Left ventricle myocardium superior (tissue), 1 donor: ENCODE measurements at regions not wholly inside any gene's neighbourhood (a gene's known extent, or its start where the extent isn't known, plus 50 kb on each side); places are given as distances from the start of the nearest gene placed in this dataset.

Source experiments
- ATAC-seq: fragments of 200-7000 bp; cut with Tn5 transposase; one replicate; pipeline ENCODE4 v1.9.1; 2020; ENCODE audit warnings: mild to moderate bottlenecking, moderate library complexity
- DNase-seq: peaks from one replicate; pipeline ENCODE4 v3.0.0-alpha.2; 2020
- intact Hi-C: fragments of 100-400 bp; cut with micrococcal nuclease; formaldehyde crosslinking; loops from one replicate; pipeline ENCODE4 v1.11.0; 2022
- donor health status: DM: no; HTN: yes; CAD: no; lungs with severe emphysema.

- ATAC-seq (no peak), DNase-seq (no peak)
- intact Hi-C loops: no loop called here
Observed at GRCh38 chr21:38980416-38981313, 174.9 kb downstream of the ETS2 start.

- DNase-seq: no peak
- ATAC-seq: no peak
- intact Hi-C loops: no loop called here
Observed at GRCh38 chr21:38979271-38980121, 173.8 kb downstream of the ETS2 start.

DNA sequence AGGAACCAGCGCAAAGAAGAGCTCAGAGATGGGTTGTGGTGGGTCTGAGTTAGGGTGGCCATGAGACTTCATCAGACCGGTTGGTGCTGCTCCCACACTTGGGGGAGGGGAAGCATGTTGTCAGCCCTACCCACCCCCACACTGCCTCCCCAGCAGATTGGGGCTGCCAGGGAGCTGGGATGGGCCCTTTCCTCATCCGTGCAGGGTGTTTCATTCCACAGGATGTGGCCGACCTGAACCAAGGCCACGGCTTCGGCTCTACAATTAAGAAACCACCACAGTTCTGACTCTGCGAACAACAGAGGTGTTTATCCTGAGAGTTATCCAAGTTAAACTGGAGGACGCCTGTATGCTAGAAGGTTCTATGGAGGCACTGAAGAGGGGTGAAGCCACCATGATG is 171.2 kb downstream of the ETS2 start:
- intact Hi-C loops: no loop called here
- DNase-seq: no peak
- no peak for ATAC-seq

- ATAC-seq (no peak), DNase-seq (no peak)
- intact Hi-C loops: no loop called here
Observed at GRCh38 chr21:38973552-38973951, 167.8 kb downstream of the ETS2 start.

DNA sequence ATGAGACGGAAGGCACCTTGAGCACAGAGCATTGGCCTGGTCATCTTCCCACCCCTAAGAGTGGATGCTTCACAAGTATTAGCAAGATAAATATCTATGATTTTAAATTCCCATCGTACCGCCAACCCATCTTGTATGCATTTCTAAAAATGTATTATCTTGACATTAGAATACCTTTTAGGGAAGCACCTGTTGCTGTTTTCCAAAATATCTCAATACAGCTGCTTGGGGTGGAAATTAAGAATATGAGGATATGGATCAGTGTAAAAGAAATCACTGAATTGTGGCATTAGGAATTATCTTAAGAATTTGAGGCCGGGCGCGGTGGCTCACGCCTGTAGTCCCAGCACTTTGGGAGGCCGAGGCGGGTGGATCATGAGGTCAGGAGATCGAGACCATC is 166.3 kb downstream of the ETS2 start:
- intact Hi-C loops: no loop called here
- ATAC-seq (no peak), DNase-seq (no peak)

DNA sequence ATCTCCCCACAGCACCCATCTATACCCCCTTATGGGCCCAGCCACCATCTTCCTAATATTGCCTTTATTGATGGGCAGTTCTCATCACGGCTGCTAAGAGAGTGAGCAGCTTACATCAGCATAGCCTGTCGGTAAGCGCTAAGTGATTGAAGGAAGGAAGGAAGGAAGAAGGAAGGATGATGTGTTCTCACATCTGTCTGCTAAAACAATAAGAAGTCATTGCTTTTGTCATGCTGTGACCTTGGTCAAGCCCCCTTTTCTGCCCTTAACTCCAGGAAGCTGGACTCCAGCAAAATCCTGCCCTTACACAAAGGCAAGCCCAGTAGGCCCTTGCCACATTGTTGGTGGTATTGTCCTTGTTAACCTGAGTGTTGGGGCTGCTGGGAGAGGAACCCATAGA is 165.0 kb downstream of the ETS2 start:
- ATAC-seq: no peak
- DNase-seq: no peak
- intact Hi-C loops: no loop called here

DNA sequence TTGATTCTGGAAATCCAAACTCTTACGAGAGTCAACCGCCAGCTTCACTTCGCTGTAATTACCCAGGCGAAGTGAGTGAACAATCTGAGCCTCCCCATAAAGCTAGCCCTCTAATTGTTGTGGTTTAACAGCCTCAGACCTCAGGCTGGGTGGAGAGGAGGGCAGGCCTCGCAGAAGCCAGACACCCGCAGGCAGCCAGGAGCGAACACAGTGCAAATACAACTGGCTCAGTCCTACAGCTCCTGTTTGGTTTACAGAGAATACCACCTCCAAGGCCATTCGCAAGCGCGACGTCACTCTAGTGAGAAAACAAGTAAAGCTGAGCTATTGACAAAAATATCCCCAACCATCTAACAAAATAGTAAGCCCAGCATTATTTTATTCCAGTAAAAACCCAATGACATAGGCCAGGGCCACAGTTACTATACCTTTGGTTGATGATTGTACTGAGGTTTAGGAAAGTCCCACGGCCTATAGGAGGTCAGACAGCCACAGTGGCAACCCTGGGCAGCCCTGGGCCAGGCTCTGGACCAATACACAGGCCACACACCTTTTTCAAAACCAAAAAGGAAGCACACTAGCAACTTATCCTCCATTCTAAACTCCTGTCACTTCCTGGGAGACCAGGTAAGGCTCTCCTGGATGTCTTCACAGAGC is 163.3 kb downstream of the ETS2 start:
- ATAC-seq: no peak
- intact Hi-C loops: no loop called here
- no peak for DNase-seq

DNA sequence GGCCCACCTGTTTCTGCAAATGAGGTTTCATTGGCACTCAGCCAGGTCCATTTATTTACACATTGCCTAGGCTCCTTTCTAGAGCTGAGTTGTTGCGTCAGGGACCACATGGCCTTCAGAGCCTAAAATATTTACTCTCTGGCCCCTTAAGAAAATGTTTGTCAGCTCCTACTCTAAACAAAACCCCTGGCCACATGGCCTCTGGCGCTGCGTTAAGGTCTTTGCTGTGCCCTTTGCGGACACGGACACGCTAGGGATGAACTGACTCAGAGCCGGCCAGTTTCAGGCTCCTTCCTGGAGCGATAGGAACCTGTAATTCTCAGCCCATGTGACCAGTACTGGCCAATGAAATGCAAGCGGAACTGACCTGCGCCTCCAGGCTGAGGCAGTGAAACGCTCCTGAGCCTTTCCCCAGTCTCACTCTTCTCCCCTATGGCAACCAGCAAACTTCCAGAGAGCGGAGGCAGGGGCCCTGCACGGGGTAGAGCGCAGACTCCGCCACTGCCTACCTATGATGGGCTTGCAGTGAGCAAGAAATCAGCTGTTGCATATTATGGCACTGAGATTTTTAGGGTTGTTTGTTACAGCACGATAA is 160.3 kb downstream of the ETS2 start:
- peak; percentile 61 for ATAC-seq
- no peak for DNase-seq
- intact Hi-C loops: no loop called here

- ATAC-seq (no peak), DNase-seq (no peak)
Observed at GRCh38 chr21:38965241-38965640, 159.5 kb downstream of the ETS2 start.

DNA sequence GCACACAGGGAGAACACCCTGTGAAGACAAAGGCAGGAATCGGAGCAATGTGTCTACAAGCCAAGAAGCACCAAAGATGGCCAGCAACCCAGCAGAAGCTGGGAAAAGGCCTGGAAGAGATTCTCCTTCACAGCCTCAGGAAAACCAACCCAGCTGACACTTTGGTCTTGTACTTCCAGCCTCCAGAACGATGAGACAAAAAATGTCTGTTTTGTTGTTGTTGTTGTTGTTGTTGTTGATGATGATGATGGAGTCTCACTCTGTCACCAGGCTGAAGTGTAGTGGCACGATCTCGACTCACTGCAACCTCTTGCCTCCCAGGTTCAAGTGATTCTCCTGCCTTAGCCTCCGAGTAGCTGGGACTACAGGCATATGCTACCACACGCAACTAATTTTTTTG is 157.3 kb downstream of the ETS2 start:
- no peak for DNase-seq
- intact Hi-C loops: no loop called here

More at GRCh38 chr21:38965241-38965640, 159.5 kb downstream of the ETS2 start:
- intact Hi-C loops: no loop called here

GRCh38 chr21:38960251-38960650 is 154.5 kb downstream of the ETS2 start:
- intact Hi-C loops: no loop called here
- DNase-seq (no peak), ATAC-seq (no peak)

More for the DNA sequence above, 157.3 kb downstream of the ETS2 start:
- ATAC-seq: no peak

- intact Hi-C loops: no loop called here
- DNase-seq (no peak), ATAC-seq (no peak)
Observed at GRCh38 chr21:38959692-38960061, 153.9 kb downstream of the ETS2 start.

GRCh38 chr21:38958940-38959691 is 153.4 kb downstream of the ETS2 start:
- intact Hi-C loops: no loop called here
- DNase-seq: no peak
- ATAC-seq: peak; percentile 82

GRCh38 chr21:38958323-38958705 is 152.6 kb downstream of the ETS2 start:
- DNase-seq (no peak), ATAC-seq (no peak)
- intact Hi-C loops: no loop called here

- ATAC-seq (no peak), DNase-seq (no peak)
- intact Hi-C loops: no loop called here
Observed at GRCh38 chr21:38957575-38958322, 152.0 kb downstream of the ETS2 start.

DNA sequence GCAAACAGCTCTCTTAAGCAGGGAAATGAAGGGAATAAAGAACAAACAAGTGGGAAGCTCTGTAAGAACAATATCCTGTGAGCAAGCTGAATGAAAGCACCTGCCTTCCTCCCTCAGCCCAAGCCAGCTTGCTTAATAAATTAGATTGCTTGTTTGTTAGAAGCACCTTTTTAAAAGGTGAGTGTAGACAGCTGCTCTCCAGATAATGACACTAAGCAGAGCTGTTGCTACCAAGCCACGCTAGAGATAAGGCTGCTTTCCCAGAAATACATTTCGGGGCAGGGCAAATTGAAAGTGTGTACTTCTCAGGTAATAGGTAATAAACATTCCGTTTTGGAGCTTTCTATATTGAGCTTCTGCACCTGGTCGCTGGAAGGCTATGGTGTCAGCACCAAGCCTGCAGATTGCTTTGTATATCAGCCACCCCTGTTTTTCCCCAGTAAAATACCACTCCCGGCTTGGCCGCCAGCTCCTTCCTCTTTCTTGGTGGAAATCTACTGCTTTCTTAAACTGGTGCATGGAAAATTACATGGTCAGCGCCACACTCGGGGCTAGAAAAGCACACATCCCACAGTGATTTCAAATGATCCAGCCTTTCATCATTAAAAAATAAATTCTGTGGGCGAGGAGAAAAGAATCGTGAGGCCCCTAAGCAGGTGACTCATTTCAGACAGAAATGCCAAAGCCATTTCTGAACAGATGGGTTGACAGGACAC is 151.3 kb downstream of the ETS2 start:
- DNase-seq: no peak
- intact Hi-C loops: no loop called here
- ATAC-seq: peak; percentile 51

- intact Hi-C loops: no loop called here
- ATAC-seq (no peak), DNase-seq (no peak)
Observed at GRCh38 chr21:38956521-38956855, 150.8 kb downstream of the ETS2 start.

DNA sequence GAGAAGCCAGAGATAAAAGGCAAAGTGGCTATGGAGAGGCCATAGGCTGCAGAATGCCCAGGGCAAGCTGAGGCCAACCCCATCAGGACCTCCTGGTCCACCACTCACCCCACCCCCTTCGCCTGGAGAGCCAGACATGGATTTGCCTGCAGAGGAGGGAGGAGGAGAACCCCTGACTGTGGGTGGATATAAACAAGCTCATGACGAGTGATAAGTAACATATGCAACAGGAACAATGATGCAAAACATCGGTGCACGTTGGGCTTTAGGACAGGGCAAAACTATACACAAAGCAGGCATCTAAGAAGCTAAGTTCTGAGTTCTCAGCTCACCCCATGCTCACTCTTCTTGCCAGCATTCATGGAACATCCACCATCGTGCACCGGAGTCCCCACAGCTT is 150.3 kb downstream of the ETS2 start:
- ATAC-seq (no peak), DNase-seq (no peak)
- intact Hi-C loops: no loop called here
